ENCODE measurements at regions not wholly inside any gene's neighbourhood (a gene's known extent, or its start where the extent isn't known, plus 50 kb on each side); places are given as distances from the start of the nearest gene placed in this dataset.

- Histone ChIP-seq H3K27ac (ENCODE audit: extremely low read depth, low read depth, low read length) (no peak overlapping the region), H3K4me3 (ENCODE audit: low read depth, low read length) (no peak overlapping the region)
- CTCF ChIA-PET, result interaction anchor here (1.1 to 1.5 kb wide), 3 partner anchors 20 to 109 kb away, joined by 3 read pairs; no protein-coding TSS in a partner anchor
Measured at GRCh38 chr1:94636624-94637023, 95.1 kb upstream of the F3 start.

DNA sequence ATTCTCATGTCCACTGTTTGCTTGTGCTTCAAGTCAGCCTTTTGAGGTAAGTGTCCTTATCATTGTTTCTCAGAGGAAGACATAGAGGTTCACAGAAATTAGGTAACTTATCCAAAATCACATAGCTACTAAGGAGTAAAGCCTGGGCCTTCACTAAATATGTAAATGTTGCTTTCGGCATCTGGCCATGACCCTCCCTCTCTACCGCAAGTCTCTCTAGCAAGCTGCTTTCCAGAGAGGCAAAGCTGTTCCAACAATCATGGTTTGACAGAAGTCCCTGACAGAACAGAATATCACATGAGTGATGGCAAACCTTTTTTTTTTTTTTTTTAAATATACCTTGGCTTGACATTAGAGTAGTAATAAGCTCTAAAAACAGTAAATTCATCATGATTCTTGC, 94.5 kb upstream of the F3 start:
- Histone ChIP-seq H3K4me1 (ENCODE audit: control insufficient read depth, insufficient read depth, low read length) (no peaks in the 10 kb centered on the region), H3K9me3 (ENCODE audit: control insufficient read depth, insufficient read depth, low read depth, low read length) (no peaks in the 10 kb centered on the region), H3K4me3 (ENCODE audit: low read depth, low read length) (no peak overlapping the region), H3K27ac (ENCODE audit: extremely low read depth, low read depth, low read length) (no peak overlapping the region), H3K36me3 (ENCODE audit: control insufficient read depth in 2 of 2, insufficient read depth in 1 of 2, low read length in 2 of 2) (no peaks in the 10 kb centered on the region)
- no peak for TF ChIP-seq ZNF791 (tag by site-specific recombination; IDR thresholded peaks at IDR 0.05)
- TF ChIP-seq ZNF510 (tag by site-specific recombination; IDR thresholded peaks at IDR 0.05; ENCODE audit: insufficient replicate concordance), result no peak
- no peak for TF ChIP-seq ZNF37A (tag by site-specific recombination; IDR thresholded peaks at IDR 0.05)
- TF ChIP-seq ZNF23 (tag by site-specific recombination; IDR thresholded peaks at IDR 0.05; ENCODE audit: borderline replicate concordance), result no peak
- TF ChIP-seq ZNF529 (tag by site-specific recombination; IDR thresholded peaks at IDR 0.05; ENCODE audit: insufficient replicate concordance), result no peak
- no peak for TF ChIP-seq OVOL3 (tag by site-specific recombination; IDR thresholded peaks at IDR 0.05)
- TF ChIP-seq ZFP69B (tag by site-specific recombination; IDR thresholded peaks at IDR 0.05), result no peak
- TF ChIP-seq, protein P1, sequence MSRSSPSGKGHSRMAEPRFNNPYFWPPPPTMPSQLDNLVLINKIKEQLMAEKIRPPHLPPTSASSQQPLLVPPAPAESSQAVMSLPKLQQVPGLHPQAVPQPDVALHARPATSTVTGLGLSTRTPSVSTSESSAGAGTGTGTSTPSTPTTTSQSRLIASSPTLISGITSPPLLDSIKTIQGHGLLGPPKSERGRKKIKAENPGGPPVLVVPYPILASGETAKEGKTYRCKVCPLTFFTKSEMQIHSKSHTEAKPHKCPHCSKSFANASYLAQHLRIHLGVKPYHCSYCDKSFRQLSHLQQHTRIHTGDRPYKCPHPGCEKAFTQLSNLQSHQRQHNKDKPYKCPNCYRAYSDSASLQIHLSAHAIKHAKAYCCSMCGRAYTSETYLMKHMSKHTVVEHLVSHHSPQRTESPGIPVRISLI (tag by site-specific recombination; IDR thresholded peaks at IDR 0.05), result no peak
- TF ChIP-seq ZNF214 (tag by site-specific recombination; IDR thresholded peaks at IDR 0.05; ENCODE audit: borderline replicate concordance), result no peak
- no peak for TF ChIP-seq ZNF555 (tag by site-specific recombination; conservative IDR thresholded peaks at IDR 0.05)
- TF ChIP-seq ZNF777 (tag by site-specific recombination; IDR thresholded peaks at IDR 0.05; ENCODE audit: borderline replicate concordance), result no peak
- no peak for TF ChIP-seq ZNF596 (tag by site-specific recombination; IDR thresholded peaks at IDR 0.05)
- ChIA-PET POLR2A (no interaction called here), CTCF (interaction anchor here (0.6 to 1.5 kb wide), 6 partner anchors 10 to 649 kb away, joined by 3 to 7 read pairs (median 3); no protein-coding TSS in a partner anchor)

More at GRCh38 chr1:94636624-94637023, 95.1 kb upstream of the F3 start:
- POLR2A ChIA-PET, result interaction anchor here (1.0 kb wide), 1 partner anchor 480 kb away, joined by 3 read pairs; the partner anchor contains the start of gene TLCD4
- no peaks in the 10 kb centered on the region for H3K36me3 ChIP-seq (ENCODE audit: control insufficient read depth in 2 of 2, insufficient read depth in 1 of 2, low read length in 2 of 2)
- H3K4me1 ChIP-seq (ENCODE audit: control insufficient read depth, insufficient read depth, low read length), result no peaks in the 10 kb centered on the region
- TF ChIP-seq ZNF324 (tag by site-specific recombination; IDR thresholded peaks at IDR 0.05) (no peak), ZNF530 (tag by site-specific recombination; IDR thresholded peaks at IDR 0.05; ENCODE audit: low read depth) (no peak), ZNF133 (tag by site-specific recombination; IDR thresholded peaks at IDR 0.05) (no peak), ZNF768 (tag by site-specific recombination; IDR thresholded peaks at IDR 0.05) (no peak), ZNF704 (tag by site-specific recombination; IDR thresholded peaks at IDR 0.05) (no peak), HOXD13 (CRISPR knock-in tag; IDR thresholded peaks at IDR 0.05; ENCODE audit: borderline replicate concordance) (no peak), ZNF24 (tag by site-specific recombination; IDR thresholded peaks at IDR 0.05) (no peak), ZNF274 (IDR thresholded peaks at IDR 0.05; ENCODE audit: low read length) (no peak), ZNF274 (tag by site-specific recombination; IDR thresholded peaks at IDR 0.05; ENCODE audit: borderline replicate concordance) (no peak), MYNN (tag by site-specific recombination; IDR thresholded peaks at IDR 0.05; ENCODE audit: borderline replicate concordance) (no peak), GLI4 (tag by site-specific recombination; IDR thresholded peaks at IDR 0.05) (no peak)
- TF ChIP-seq, protein P2, sequence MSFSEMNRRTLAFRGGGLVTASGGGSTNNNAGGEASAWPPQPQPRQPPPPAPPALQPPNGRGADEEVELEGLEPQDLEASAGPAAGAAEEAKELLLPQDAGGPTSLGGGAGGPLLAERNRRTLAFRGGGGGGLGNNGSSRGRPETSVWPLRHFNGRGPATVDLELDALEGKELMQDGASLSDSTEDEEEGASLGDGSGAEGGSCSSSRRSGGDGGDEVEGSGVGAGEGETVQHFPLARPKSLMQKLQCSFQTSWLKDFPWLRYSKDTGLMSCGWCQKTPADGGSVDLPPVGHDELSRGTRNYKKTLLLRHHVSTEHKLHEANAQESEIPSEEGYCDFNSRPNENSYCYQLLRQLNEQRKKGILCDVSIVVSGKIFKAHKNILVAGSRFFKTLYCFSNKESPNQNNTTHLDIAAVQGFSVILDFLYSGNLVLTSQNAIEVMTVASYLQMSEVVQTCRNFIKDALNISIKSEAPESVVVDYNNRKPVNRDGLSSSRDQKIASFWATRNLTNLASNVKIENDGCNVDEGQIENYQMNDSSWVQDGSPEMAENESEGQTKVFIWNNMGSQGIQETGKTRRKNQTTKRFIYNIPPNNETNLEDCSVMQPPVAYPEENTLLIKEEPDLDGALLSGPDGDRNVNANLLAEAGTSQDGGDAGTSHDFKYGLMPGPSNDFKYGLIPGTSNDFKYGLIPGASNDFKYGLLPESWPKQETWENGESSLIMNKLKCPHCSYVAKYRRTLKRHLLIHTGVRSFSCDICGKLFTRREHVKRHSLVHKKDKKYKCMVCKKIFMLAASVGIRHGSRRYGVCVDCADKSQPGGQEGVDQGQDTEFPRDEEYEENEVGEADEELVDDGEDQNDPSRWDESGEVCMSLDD (tag by site-specific recombination; IDR thresholded peaks at IDR 0.05), result no peak
- TF ChIP-seq, protein P3, sequence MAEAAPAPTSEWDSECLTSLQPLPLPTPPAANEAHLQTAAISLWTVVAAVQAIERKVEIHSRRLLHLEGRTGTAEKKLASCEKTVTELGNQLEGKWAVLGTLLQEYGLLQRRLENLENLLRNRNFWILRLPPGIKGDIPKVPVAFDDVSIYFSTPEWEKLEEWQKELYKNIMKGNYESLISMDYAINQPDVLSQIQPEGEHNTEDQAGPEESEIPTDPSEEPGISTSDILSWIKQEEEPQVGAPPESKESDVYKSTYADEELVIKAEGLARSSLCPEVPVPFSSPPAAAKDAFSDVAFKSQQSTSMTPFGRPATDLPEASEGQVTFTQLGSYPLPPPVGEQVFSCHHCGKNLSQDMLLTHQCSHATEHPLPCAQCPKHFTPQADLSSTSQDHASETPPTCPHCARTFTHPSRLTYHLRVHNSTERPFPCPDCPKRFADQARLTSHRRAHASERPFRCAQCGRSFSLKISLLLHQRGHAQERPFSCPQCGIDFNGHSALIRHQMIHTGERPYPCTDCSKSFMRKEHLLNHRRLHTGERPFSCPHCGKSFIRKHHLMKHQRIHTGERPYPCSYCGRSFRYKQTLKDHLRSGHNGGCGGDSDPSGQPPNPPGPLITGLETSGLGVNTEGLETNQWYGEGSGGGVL (tag by site-specific recombination; IDR thresholded peaks at IDR 0.05), result no peak
- no peaks in the 10 kb centered on the region for H3K9me3 ChIP-seq (ENCODE audit: control insufficient read depth, insufficient read depth, low read depth, low read length)
